Activated naive CD4-positive, alpha-beta T cell treated with anti-CD3 and anti-CD28 coated beads, Interleukin-2, amount 50 U/mL, for 72 hours (primary cell): ENCODE measurements at regions not wholly inside any gene's neighbourhood (a gene's known extent, or its start where the extent isn't known, plus 50 kb on each side); places are given as distances from the start of the nearest gene placed in this dataset.
"Not testable (repeated sequence)": the region's sequence is repeated elsewhere in the genome, so short reads cannot be mapped to it uniquely, and the experiment has no call there.

Experiments used
- ATAC-seq, 2 donors: fragments of 150-1000 bp; cut with Tn5 transposase; 2 replicates each; pipeline ENCODE4 v1.10.0; 2021; ENCODE audit warnings: mild to moderate bottlenecking in 2 of 2, moderate library complexity in 2 of 2
- DNase-seq, 2 donors: peaks; one replicate each; pipeline ENCODE4 v3.0.0; 2021 to 2022; ENCODE audit warnings: low spot score in 2 of 2
- H3K27ac Mint-ChIP-seq, 2 donors: one replicate each; pipeline ENCODE4 v1.8.0; 2022; ENCODE audit warnings: mild to moderate bottlenecking in 2 of 2, mixed read lengths in 2 of 2
- H3K36me3 Mint-ChIP-seq, 2 donors: one replicate each; pipeline ENCODE4 v1.8.0; 2022; ENCODE audit warnings: mixed read lengths in 2 of 2
- H3K9me3 Mint-ChIP-seq, 2 donors: one replicate each; pipeline ENCODE4 v1.8.0; 2022; ENCODE audit warnings: mixed read lengths in 2 of 2

DNA sequence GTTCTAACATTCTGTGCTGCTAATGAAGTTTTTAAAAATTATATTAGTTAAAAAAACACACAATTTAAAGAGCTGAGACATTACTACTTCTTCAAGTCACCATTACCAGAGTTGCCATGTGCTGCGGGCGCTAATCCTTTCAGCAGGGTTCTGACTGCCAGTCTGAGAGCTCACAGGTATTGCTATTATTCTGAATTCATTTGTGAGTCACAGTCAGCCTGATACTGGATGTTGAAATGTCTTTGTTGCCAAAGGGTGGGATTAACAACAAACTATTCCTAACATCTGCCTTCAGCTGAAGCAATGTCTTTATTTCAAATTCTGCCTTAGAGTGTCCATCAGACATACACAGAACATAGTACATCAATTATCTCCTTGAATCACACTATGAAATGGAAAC is 197.1 kb upstream of the FGF13 start:
- no peak for ATAC-seq
- Mint-ChIP-seq H3K36me3 (no peaks in the 10 kb centered on the region), H3K27ac (no peak overlapping the region), H3K9me3 (no peaks in the 10 kb centered on the region)
- no peak for DNase-seq

GRCh38 chrX:138897621-138898492 is 186.3 kb upstream of the FGF13 start:
- no peaks in the 10 kb centered on the region for H3K36me3 Mint-ChIP-seq

GRCh38 chrX:138890491-138890890 is 179.0 kb upstream of the FGF13 start:
- no peaks in the 10 kb centered on the region for H3K36me3 Mint-ChIP-seq
- peaks cover 0 to 5% of the 10 kb centered on the region in 2 donors for H3K9me3 Mint-ChIP-seq
- no peak overlapping the region for H3K27ac Mint-ChIP-seq
- ATAC-seq (no peak), DNase-seq (no peak)

More at GRCh38 chrX:138897621-138898492, 186.3 kb upstream of the FGF13 start:
- DNase-seq (no peak), ATAC-seq (no peak)
- Mint-ChIP-seq H3K27ac (no peak overlapping the region), H3K9me3 (peaks cover 0 to 4% of the 10 kb centered on the region in 2 donors)

- no peak overlapping the region for H3K27ac Mint-ChIP-seq
- DNase-seq (no peak), ATAC-seq (no peak)
- peaks cover 0 to 5% of the 10 kb centered on the region in 2 donors for H3K9me3 Mint-ChIP-seq
- no peaks in the 10 kb centered on the region for H3K36me3 Mint-ChIP-seq
Observed at GRCh38 chrX:138889149-138889548, 177.6 kb upstream of the FGF13 start.

- H3K9me3 Mint-ChIP-seq, result peaks cover 3 to 7% of the 10 kb centered on the region in 2 donors
- ATAC-seq (no peak), DNase-seq (no peak)
- H3K36me3 Mint-ChIP-seq, result no peaks in the 10 kb centered on the region
- no peak overlapping the region for H3K27ac Mint-ChIP-seq
Observed at GRCh38 chrX:138886769-138887168, 175.3 kb upstream of the FGF13 start.

DNA sequence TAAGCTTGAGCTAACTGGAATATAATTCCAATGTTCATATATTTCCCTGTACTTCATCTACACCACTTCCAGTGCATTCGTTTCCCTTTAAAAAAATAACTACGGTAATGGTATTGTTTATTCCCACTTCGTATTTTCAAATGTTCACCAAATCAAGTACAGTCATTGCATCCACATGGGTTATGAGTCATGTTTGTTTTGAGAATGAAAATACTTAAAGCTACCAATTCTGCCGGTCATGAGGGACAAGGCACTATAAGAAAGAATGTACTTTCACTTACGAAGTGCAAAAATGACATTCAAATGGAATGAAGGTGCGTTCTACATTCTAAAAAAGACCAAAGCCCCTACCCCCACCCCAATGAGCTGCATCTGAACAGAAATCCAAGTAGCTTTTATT is 174.4 kb upstream of the FGF13 start:
- no peak overlapping the region for H3K27ac Mint-ChIP-seq
- H3K9me3 Mint-ChIP-seq, result peaks cover 5 to 11% of the 10 kb centered on the region in 2 donors
- no peak for DNase-seq
- no peaks in the 10 kb centered on the region for H3K36me3 Mint-ChIP-seq
- no peak for ATAC-seq

- not testable (repeated sequence) for H3K36me3 Mint-ChIP-seq, H3K9me3 Mint-ChIP-seq, ATAC-seq, DNase-seq, H3K27ac Mint-ChIP-seq
Observed at GRCh38 chrX:138880293-138880692, 168.8 kb upstream of the FGF13 start.

GRCh38 chrX:138877746-138878145 is 166.2 kb upstream of the FGF13 start:
- no peak for ATAC-seq
- no peak for DNase-seq
- Mint-ChIP-seq H3K9me3 (peaks cover 5 to 10% of the 10 kb centered on the region in 2 donors), H3K27ac (no peak overlapping the region), H3K36me3 (no peaks in the 10 kb centered on the region)

GRCh38 chrX:138875472-138875871 is 164.0 kb upstream of the FGF13 start:
- no peak for ATAC-seq
- H3K9me3 Mint-ChIP-seq, result peaks cover 5 to 7% of the 10 kb centered on the region in 2 donors
- no peak overlapping the region for H3K27ac Mint-ChIP-seq
- DNase-seq, result no peak
- H3K36me3 Mint-ChIP-seq, result no peaks in the 10 kb centered on the region

GRCh38 chrX:138874271-138874935 is 162.9 kb upstream of the FGF13 start:
- ATAC-seq (no peak), DNase-seq (no peak)
- Mint-ChIP-seq H3K27ac (no peak overlapping the region), H3K9me3 (peaks cover 5 to 7% of the 10 kb centered on the region in 2 donors), H3K36me3 (no peaks in the 10 kb centered on the region)

- H3K27ac Mint-ChIP-seq, H3K9me3 Mint-ChIP-seq, H3K36me3 Mint-ChIP-seq, DNase-seq, ATAC-seq: not testable (repeated sequence)
Observed at GRCh38 chrX:138873640-138874039, 162.1 kb upstream of the FGF13 start.

DNA sequence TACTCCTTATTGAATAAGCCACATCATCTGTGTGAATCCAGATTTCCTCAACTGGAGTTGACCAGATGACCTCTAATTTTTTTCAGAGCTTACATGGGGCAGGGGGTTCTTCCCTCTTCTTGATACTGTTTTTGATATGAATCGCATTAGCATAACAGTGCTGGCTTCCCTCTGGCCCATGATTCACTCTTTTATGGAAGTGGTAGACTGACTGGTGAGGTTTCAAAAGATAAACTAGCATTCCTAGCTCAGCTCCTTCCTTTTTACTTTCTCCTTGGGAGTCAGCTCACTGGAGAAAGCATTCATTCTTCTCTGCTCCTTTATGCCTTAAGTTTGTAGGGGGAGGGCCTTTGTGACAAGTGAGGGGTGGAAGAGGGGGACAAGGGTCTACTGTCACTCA is 161.0 kb upstream of the FGF13 start:
- H3K9me3 Mint-ChIP-seq, result peaks cover 5 to 7% of the 10 kb centered on the region in 2 donors
- ATAC-seq (no peak), DNase-seq (no peak)
- H3K27ac Mint-ChIP-seq, result no peak overlapping the region
- H3K36me3 Mint-ChIP-seq, result no peaks in the 10 kb centered on the region

GRCh38 chrX:138871739-138872138 is 160.2 kb upstream of the FGF13 start:
- ATAC-seq (no peak), DNase-seq (no peak)
- Mint-ChIP-seq H3K36me3 (no peaks in the 10 kb centered on the region), H3K9me3 (peaks cover 5 to 7% of the 10 kb centered on the region in 2 donors), H3K27ac (no peak overlapping the region)

GRCh38 chrX:138866643-138867042 is 155.1 kb upstream of the FGF13 start:
- DNase-seq (no peak), ATAC-seq (no peak)
- H3K36me3 Mint-ChIP-seq, result no peaks in the 10 kb centered on the region
- H3K9me3 Mint-ChIP-seq, result peaks cover 3% of the 10 kb centered on the region in 2 donors
- H3K27ac Mint-ChIP-seq, result no peak overlapping the region

GRCh38 chrX:138865093-138865649 is 153.7 kb upstream of the FGF13 start:
- Mint-ChIP-seq H3K27ac (no peak overlapping the region), H3K36me3 (no peaks in the 10 kb centered on the region), H3K9me3 (no peaks in the 10 kb centered on the region)
- DNase-seq (no peak), ATAC-seq (no peak)

GRCh38 chrX:138859421-138859820 is 147.9 kb upstream of the FGF13 start:
- ATAC-seq, result no peak
- Mint-ChIP-seq H3K9me3 (no peaks in the 10 kb centered on the region), H3K27ac (no peak overlapping the region), H3K36me3 (no peaks in the 10 kb centered on the region)
- DNase-seq, result no peak

GRCh38 chrX:138858951-138859350 is 147.4 kb upstream of the FGF13 start:
- DNase-seq (no peak), ATAC-seq (no peak)
- H3K9me3 Mint-ChIP-seq, result no peaks in the 10 kb centered on the region
- H3K36me3 Mint-ChIP-seq, result no peaks in the 10 kb centered on the region
- H3K27ac Mint-ChIP-seq, result no peak overlapping the region
